ENCODE measurements at regions not wholly inside any gene's neighbourhood (a gene's known extent, or its start where the extent isn't known, plus 50 kb on each side); places are given as distances from the start of the nearest gene placed in this dataset.

DNA sequence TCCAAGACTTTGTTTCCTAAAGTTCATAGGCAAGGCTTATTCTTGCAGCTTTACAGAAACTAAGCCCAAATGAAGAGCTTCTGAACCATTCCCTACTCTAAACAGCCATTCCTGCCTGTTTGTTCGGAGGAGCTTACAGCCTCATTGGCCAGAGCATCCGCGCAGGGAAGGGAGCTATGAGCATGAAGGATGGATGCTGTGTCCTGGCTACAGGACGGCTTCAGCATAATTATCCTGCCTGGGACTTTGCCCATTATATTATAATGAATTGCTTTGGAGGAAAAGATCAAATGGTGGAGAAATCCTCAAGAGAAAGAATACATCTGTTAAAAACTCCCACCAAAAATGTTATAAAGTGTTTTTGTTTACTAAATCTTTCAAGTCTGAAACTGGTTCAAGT lies 378.2 kb upstream of the BTBD3 start:
- Mint-ChIP-seq H3K9me3 (no peaks in the 10 kb centered on the region), H3K4me3 (no peak overlapping the region), H3K4me1 (peaks cover 10% of the 10 kb centered on the region), H3K27me3 (ENCODE audit: low read depth) (peaks cover 3% of the 10 kb centered on the region), H3K36me3 (ENCODE audit: low read depth) (no peaks in the 10 kb centered on the region), H3K27ac (peak overlapping the region in 2 of 3 experiments; percentile 67 to 85)
- TF ChIP-seq, protein P1, sequence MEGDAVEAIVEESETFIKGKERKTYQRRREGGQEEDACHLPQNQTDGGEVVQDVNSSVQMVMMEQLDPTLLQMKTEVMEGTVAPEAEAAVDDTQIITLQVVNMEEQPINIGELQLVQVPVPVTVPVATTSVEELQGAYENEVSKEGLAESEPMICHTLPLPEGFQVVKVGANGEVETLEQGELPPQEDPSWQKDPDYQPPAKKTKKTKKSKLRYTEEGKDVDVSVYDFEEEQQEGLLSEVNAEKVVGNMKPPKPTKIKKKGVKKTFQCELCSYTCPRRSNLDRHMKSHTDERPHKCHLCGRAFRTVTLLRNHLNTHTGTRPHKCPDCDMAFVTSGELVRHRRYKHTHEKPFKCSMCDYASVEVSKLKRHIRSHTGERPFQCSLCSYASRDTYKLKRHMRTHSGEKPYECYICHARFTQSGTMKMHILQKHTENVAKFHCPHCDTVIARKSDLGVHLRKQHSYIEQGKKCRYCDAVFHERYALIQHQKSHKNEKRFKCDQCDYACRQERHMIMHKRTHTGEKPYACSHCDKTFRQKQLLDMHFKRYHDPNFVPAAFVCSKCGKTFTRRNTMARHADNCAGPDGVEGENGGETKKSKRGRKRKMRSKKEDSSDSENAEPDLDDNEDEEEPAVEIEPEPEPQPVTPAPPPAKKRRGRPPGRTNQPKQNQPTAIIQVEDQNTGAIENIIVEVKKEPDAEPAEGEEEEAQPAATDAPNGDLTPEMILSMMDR (IDR thresholded peaks at IDR 0.05; ENCODE audit: unreplicated experiment in 3 of 3), result no peak

DNA sequence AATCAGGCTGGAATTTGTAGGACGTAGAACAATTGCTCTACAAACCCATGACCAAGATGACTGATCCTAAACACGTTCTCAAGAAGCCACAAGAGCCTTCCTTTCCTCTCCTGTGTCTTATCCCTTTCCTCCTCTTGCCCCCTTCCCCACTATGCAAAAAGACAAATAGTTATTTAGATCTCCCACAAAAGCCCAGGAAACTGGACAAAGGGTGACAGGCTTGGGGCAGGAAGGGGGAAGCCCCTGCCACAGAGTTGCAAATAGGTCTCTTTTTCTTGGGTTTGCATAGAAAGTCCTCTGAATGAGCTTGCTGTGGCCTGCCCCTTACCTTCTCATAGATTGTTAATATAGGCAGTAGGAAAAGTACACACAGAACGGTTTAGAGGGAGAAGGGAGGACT lies 377.1 kb upstream of the BTBD3 start:
- Mint-ChIP-seq H3K27me3 (ENCODE audit: low read depth) (peaks cover 3% of the 10 kb centered on the region), H3K27ac (no peak overlapping the region), H3K4me1 (peaks cover 10% of the 10 kb centered on the region), H3K36me3 (ENCODE audit: low read depth) (no peaks in the 10 kb centered on the region), H3K4me3 (no peak overlapping the region), H3K9me3 (no peaks in the 10 kb centered on the region)
- TF ChIP-seq, protein P1 (IDR thresholded peaks at IDR 0.05; ENCODE audit: unreplicated experiment in 3 of 3), result no peak

DNA sequence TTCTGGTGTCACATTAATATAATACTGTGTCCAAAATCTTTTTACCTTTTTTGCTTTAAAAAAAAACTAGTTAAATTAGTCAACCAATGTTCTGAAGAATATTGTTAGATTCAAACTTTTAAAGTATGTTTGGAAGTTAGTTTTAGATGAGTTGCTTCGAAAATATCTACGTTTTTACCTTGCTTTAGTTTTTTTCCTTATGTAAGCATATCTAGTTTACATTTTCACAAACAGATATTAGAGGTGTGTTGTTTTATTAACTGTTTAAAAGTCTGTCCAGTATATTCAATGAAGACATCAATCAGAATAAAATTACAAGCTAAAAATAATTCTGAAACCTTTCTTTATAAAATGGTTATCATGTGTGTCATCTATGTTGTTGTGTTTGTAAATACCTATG lies 375.0 kb upstream of the BTBD3 start:
- Mint-ChIP-seq H3K36me3 (ENCODE audit: low read depth) (no peaks in the 10 kb centered on the region), H3K4me1 (peaks cover 10% of the 10 kb centered on the region), H3K9me3 (no peaks in the 10 kb centered on the region), H3K4me3 (no peak overlapping the region), H3K27me3 (ENCODE audit: low read depth) (peaks cover 3% of the 10 kb centered on the region), H3K27ac (no peak overlapping the region)
- TF ChIP-seq, protein P1 (IDR thresholded peaks at IDR 0.05; ENCODE audit: unreplicated experiment in 3 of 3), result no peak

DNA sequence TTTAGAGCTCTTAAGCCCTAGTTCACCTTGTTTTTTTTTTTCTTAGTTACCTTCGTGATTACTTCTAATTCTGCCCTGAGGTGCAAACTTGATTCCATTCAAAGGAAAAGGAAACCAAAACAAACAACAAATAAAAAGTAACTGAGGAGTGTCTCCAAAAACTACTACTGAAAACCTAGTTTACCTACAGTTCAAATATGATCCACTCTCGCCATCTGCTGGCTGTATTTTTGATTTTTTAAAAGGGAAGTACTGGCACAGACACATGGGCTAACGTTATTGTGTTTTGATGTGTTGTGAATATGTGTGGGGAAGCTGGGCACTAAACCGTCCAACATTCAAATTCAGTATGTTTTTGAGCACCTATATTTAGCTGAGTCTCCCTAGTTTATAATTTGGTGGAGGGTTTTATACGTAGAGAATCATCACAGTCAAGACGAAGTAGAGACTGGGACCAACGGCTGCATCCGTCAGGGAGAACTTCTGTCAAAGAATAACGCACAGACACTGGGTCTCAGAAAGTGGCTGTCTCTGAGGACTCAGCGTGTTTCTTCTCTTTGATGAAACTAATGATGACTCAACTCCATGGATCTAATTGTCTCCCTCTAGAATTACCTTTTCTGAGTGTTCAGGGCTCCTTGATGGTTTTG lies 373.5 kb upstream of the BTBD3 start:
- H3K27ac Mint-ChIP-seq, result no peak overlapping the region
- no peak overlapping the region for H3K4me3 Mint-ChIP-seq
- TF ChIP-seq, protein P1 (IDR thresholded peaks at IDR 0.05; ENCODE audit: unreplicated experiment in 3 of 3), result peak; percentile 63 to 72 (median 64)
- H3K9me3 Mint-ChIP-seq, result no peaks in the 10 kb centered on the region
- peaks cover 3% of the 10 kb centered on the region for H3K27me3 Mint-ChIP-seq (ENCODE audit: low read depth)
- no peaks in the 10 kb centered on the region for H3K36me3 Mint-ChIP-seq (ENCODE audit: low read depth)
- peaks cover 14% of the 10 kb centered on the region for H3K4me1 Mint-ChIP-seq

DNA sequence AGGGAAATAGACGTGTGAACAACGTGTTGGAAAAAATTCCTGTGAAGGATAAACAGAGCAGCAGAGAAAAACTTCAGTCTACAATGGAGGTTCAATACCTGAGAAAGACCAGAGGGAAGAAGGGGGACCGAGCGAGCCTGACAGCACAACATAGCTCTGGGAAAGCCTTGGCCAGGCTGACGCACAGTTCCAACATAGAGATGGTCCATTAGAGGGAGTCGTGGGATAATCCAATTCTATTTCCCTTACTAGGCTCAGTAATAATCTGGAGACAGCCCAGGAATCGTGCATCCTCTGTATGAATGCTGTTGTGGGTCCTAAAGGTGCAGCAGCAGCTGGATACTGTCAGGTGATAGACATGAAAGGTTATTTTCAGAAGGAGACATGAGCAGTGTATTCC lies 370.8 kb upstream of the BTBD3 start:
- Mint-ChIP-seq H3K27me3 (ENCODE audit: low read depth) (no peaks in the 10 kb centered on the region), H3K4me3 (no peak overlapping the region), H3K4me1 (peaks cover 24% of the 10 kb centered on the region), H3K27ac (peak overlapping the region in 2 of 3 experiments; percentile 12 to 17), H3K9me3 (no peaks in the 10 kb centered on the region), H3K36me3 (ENCODE audit: low read depth) (no peaks in the 10 kb centered on the region)
- TF ChIP-seq, protein P1 (IDR thresholded peaks at IDR 0.05; ENCODE audit: unreplicated experiment in 3 of 3), result no peak

Measured in nephron (organoid).